Chondrocyte (in vitro differentiated cells): ENCODE measurements at regions not wholly inside any gene's neighbourhood (a gene's known extent, or its start where the extent isn't known, plus 50 kb on each side); places are given as distances from the start of the nearest gene placed in this dataset.
A peak's percentile ranks its signal among the peaks of the same experiment; 100 is the strongest.

Source experiments
- DNase-seq: peaks from one replicate; pipeline ENCODE4 v3.0.0; 2021; ENCODE audit warnings: mixed read lengths, low spot score
- H3K27ac Mint-ChIP-seq: one replicate; pipeline ENCODE4 v1.8.0; 2021; ENCODE audit warnings: mild to moderate bottlenecking, moderate library complexity, mixed read lengths; ENCODE audit not compliant: unreplicated experiment
- H3K27me3 Mint-ChIP-seq: 2 replicates; pipeline ENCODE4 v1.8.0; 2021; ENCODE audit warnings: low read depth, mixed read lengths
- H3K36me3 Mint-ChIP-seq: 2 replicates; pipeline ENCODE4 v1.8.0; 2021; ENCODE audit warnings: low read depth, mixed read lengths
- H3K4me1 Mint-ChIP-seq: 2 replicates; pipeline ENCODE4 v1.8.0; 2021; ENCODE audit warnings: low read depth, mild to moderate bottlenecking, mixed read lengths
- H3K4me3 Mint-ChIP-seq: one replicate; pipeline ENCODE4 v1.8.0; 2021; ENCODE audit warnings: mild to moderate bottlenecking, moderate library complexity, mixed read lengths; ENCODE audit not compliant: unreplicated experiment
- H3K9me3 Mint-ChIP-seq: 2 replicates; pipeline ENCODE4 v1.8.0; 2021; ENCODE audit warnings: low read depth, mixed read lengths
- CTCF ChIP-seq: fragments of 200-600 bp; sonication (generic); IDR thresholded peaks from 2 replicates; pipeline ENCODE4 v1.5.0; 2021; ENCODE audit warnings: antibody characterized with exemption, mild to moderate bottlenecking, moderate library complexity

GRCh38 chr10:77696584-77696983, 59.0 kb upstream of the KCNMA1 start:
- H3K27me3 Mint-ChIP-seq, result no peaks in the 10 kb centered on the region
- H3K36me3 Mint-ChIP-seq, result no peaks in the 10 kb centered on the region
- H3K9me3 Mint-ChIP-seq, result no peaks in the 10 kb centered on the region
- no peak overlapping the region for H3K4me3 Mint-ChIP-seq
- H3K4me1 Mint-ChIP-seq, result no peaks in the 10 kb centered on the region
- no peak for TF ChIP-seq CTCF
- no peak overlapping the region for H3K27ac Mint-ChIP-seq
- DNase-seq, result no peak

GRCh38 chr10:77695186-77695585, 57.6 kb upstream of the KCNMA1 start:
- H3K36me3 Mint-ChIP-seq, result no peaks in the 10 kb centered on the region
- H3K9me3 Mint-ChIP-seq, result no peaks in the 10 kb centered on the region
- H3K27ac Mint-ChIP-seq, result no peak overlapping the region
- no peak for TF ChIP-seq CTCF
- no peak for DNase-seq
- no peak overlapping the region for H3K4me3 Mint-ChIP-seq
- no peaks in the 10 kb centered on the region for H3K27me3 Mint-ChIP-seq
- no peaks in the 10 kb centered on the region for H3K4me1 Mint-ChIP-seq

- no peaks in the 10 kb centered on the region for H3K9me3 Mint-ChIP-seq
These were observed 55.2 kb upstream of the KCNMA1 start for GRCh38 chr10:77692782-77693181.

GRCh38 chr10:77689339-77689738, 51.7 kb upstream of the KCNMA1 start:
- Mint-ChIP-seq H3K4me1 (no peaks in the 10 kb centered on the region), H3K27ac (no peak overlapping the region), H3K4me3 (no peak overlapping the region), H3K36me3 (no peaks in the 10 kb centered on the region), H3K9me3 (no peaks in the 10 kb centered on the region), H3K27me3 (no peaks in the 10 kb centered on the region)
- DNase-seq, result no peak
- no peak for TF ChIP-seq CTCF

More at GRCh38 chr10:77692782-77693181, 55.2 kb upstream of the KCNMA1 start:
- no peak for DNase-seq
- TF ChIP-seq CTCF, result peak; percentile 36
- Mint-ChIP-seq H3K27me3 (no peaks in the 10 kb centered on the region), H3K36me3 (no peaks in the 10 kb centered on the region), H3K27ac (peak overlapping the region; percentile 27), H3K4me3 (no peak overlapping the region), H3K4me1 (no peaks in the 10 kb centered on the region)

- DNase-seq, result no peak
- no peak for TF ChIP-seq CTCF
- Mint-ChIP-seq H3K4me1 (peaks cover 8% of the 10 kb centered on the region), H3K4me3 (no peak overlapping the region), H3K27me3 (no peaks in the 10 kb centered on the region), H3K36me3 (no peaks in the 10 kb centered on the region), H3K27ac (no peak overlapping the region), H3K9me3 (no peaks in the 10 kb centered on the region)
These were observed 50.0 kb upstream of the KCNMA1 start for GRCh38 chr10:77687621-77688020.
